ENCODE measurements at regions not wholly inside any gene's neighbourhood (a gene's known extent, or its start where the extent isn't known, plus 50 kb on each side); places are given as distances from the start of the nearest gene placed in this dataset.

DNA sequence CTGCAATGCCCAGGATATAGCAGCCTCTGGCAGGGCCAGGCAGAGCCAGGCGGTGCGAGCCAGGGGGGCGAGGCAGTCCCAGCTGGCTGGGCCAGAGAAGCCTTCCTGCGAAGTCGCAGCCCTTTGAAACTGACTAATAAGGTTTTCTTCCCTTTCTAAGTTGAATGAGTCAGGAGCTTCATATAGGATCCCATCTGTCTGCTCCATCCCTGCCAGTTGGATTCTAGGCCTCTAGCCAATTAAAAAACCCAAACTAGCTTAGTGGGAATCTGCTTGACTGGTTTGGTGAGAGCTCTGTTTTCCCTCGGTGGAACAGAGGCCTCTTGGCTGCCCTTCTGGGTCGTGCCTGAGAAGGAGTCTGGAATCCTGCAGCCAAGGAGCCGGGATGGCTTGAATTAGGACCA, 70.1 kb upstream of the RAPGEF1 start:
- no peaks in the 10 kb centered on the region for H3K36me3 Mint-ChIP-seq (ENCODE audit: insufficient read depth, unreplicated experiment)

DNA sequence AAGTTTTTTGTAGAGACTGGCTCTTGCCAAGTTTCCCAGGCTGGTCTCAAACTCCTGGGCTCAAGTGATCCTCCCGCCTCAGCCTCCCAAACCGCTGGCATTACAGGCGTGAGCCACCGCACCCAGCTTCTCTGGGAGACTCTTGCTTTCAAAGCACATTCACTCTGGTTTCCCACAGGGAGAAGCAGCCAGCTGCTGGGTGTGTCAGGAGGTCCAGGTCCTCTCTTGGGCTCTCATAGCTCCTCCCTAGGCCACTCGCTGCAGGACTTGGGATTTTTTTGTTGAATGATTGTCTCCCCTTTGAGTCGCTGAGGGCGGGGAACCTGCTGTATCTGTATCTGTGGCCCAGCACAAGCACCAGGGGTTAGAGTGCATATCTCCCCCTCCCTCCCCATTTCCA, 68.4 kb upstream of the RAPGEF1 start:
- POLR2A ChIA-PET, result no interaction called here
- Mint-ChIP-seq H3K27ac (ENCODE audit: unreplicated experiment) (no peak overlapping the region), H3K4me1 (ENCODE audit: low read depth, unreplicated experiment) (no peaks in the 10 kb centered on the region), H3K36me3 (ENCODE audit: insufficient read depth, unreplicated experiment) (no peaks in the 10 kb centered on the region), H3K9me3 (ENCODE audit: unreplicated experiment) (no peaks in the 10 kb centered on the region), H3K27me3 (ENCODE audit: insufficient read depth, unreplicated experiment) (peaks cover 21% of the 10 kb centered on the region), H3K4me3 (ENCODE audit: unreplicated experiment) (no peak overlapping the region)
- TF ChIP-seq, protein P1, sequence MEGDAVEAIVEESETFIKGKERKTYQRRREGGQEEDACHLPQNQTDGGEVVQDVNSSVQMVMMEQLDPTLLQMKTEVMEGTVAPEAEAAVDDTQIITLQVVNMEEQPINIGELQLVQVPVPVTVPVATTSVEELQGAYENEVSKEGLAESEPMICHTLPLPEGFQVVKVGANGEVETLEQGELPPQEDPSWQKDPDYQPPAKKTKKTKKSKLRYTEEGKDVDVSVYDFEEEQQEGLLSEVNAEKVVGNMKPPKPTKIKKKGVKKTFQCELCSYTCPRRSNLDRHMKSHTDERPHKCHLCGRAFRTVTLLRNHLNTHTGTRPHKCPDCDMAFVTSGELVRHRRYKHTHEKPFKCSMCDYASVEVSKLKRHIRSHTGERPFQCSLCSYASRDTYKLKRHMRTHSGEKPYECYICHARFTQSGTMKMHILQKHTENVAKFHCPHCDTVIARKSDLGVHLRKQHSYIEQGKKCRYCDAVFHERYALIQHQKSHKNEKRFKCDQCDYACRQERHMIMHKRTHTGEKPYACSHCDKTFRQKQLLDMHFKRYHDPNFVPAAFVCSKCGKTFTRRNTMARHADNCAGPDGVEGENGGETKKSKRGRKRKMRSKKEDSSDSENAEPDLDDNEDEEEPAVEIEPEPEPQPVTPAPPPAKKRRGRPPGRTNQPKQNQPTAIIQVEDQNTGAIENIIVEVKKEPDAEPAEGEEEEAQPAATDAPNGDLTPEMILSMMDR (IDR thresholded peaks at IDR 0.05; ENCODE audit: insufficient read depth in 1 of 2, low read depth in 1 of 2, low read length in 1 of 2, severe bottlenecking in 1 of 2, unreplicated experiment in 1 of 2), result no peak
- Histone ChIP-seq H3K4me3 (ENCODE audit: low read depth, low read length) (no peak overlapping the region), H3K4me1 (no peaks in the 10 kb centered on the region), H3K27me3 (replicated peaks; ENCODE audit: control insufficient read depth, insufficient read depth, low read length) (no peaks in the 10 kb centered on the region; the same call in none of the 2 replicates), H3K36me3 (ENCODE audit: control insufficient read depth, insufficient read depth, low read length) (no peaks in the 10 kb centered on the region), H3K9me3 (no peaks in the 10 kb centered on the region)
- DNase-seq, result no peak
- BruUV-seq (replicated peaks), result no TSS peak
- intact Hi-C loops (cut with micrococcal nuclease; ENCODE audit: unreplicated experiment), result no loop called here
- CTCF ChIA-PET, result interaction anchor here (0.7 kb wide), 1 partner anchor 301 kb away, joined by 3 read pairs; no protein-coding TSS in a partner anchor

More for the DNA sequence above, 70.1 kb upstream of the RAPGEF1 start:
- intact Hi-C loops (cut with micrococcal nuclease; ENCODE audit: unreplicated experiment), result no loop called here
- Mint-ChIP-seq H3K27ac (ENCODE audit: unreplicated experiment) (no peak overlapping the region), H3K4me1 (ENCODE audit: low read depth, unreplicated experiment) (no peaks in the 10 kb centered on the region), H3K9me3 (ENCODE audit: unreplicated experiment) (no peaks in the 10 kb centered on the region), H3K27me3 (ENCODE audit: insufficient read depth, unreplicated experiment) (peaks cover 21% of the 10 kb centered on the region), H3K4me3 (ENCODE audit: unreplicated experiment) (no peak overlapping the region)
- Histone ChIP-seq H3K9me3 (no peaks in the 10 kb centered on the region), H3K4me3 (ENCODE audit: low read depth, low read length) (no peak overlapping the region), H3K36me3 (ENCODE audit: control insufficient read depth, insufficient read depth, low read length) (no peaks in the 10 kb centered on the region), H3K27me3 (replicated peaks; ENCODE audit: control insufficient read depth, insufficient read depth, low read length) (no peaks in the 10 kb centered on the region; the same call in 1 of the 2 replicates), H3K4me1 (no peaks in the 10 kb centered on the region)
- ChIA-PET POLR2A (no interaction called here), CTCF (no interaction called here)
- BruUV-seq (replicated peaks), result no TSS peak
- no peak for DNase-seq
- TF ChIP-seq, protein P1 (IDR thresholded peaks at IDR 0.05; ENCODE audit: insufficient read depth in 1 of 2, low read depth in 1 of 2, low read length in 1 of 2, severe bottlenecking in 1 of 2, unreplicated experiment in 1 of 2), result no peak

DNA sequence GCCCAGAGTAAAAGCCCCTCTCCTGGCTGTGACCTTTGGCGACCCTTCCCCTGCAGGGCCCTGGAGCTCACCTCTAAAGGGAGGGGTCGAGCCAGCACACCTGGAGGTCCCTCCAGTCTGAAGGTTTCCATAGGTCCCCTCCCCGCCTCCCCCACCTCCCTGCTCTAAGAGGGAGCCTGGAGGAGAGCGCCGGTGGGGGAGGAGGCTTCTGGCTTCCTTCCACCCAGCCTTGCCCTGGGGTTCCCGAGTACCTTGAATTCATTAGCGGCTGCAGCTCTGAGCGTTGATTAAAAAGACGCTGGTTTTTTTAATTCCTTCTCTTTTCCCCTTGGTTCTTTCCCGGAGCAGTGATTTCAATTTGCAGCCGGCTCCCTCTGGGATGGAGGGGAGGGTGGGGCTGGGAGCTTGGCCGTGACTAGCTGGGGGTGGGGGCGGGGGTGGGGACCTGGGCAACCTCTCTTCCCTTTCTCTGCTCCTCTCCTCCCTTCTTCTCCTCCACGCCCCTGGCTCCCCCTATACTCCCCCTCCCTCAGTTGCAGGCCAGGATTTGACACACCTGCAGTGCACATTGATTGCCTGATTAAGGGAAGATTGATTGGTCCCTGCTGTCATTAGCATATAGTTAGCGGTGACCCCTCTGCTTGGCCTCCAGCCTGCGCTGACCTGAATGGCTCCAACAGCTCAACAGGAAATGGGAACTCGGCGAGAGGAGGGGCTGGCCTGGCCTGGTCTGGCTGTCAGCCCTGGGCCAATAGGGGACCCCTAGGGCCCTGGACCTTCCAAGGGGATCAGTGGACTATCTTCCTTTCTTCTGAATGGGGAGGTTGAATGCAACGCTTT, 67.5 kb upstream of the RAPGEF1 start:
- Mint-ChIP-seq H3K27ac (ENCODE audit: unreplicated experiment) (no peak overlapping the region), H3K4me1 (ENCODE audit: low read depth, unreplicated experiment) (no peaks in the 10 kb centered on the region), H3K27me3 (ENCODE audit: insufficient read depth, unreplicated experiment) (peaks cover 15% of the 10 kb centered on the region), H3K9me3 (ENCODE audit: unreplicated experiment) (no peaks in the 10 kb centered on the region), H3K4me3 (ENCODE audit: unreplicated experiment) (no peak overlapping the region), H3K36me3 (ENCODE audit: insufficient read depth, unreplicated experiment) (no peaks in the 10 kb centered on the region)
- Histone ChIP-seq H3K4me1 (no peaks in the 10 kb centered on the region), H3K27me3 (replicated peaks; ENCODE audit: control insufficient read depth, insufficient read depth, low read length) (no peaks in the 10 kb centered on the region; the same call in none of the 2 replicates), H3K36me3 (ENCODE audit: control insufficient read depth, insufficient read depth, low read length) (no peaks in the 10 kb centered on the region), H3K9me3 (no peaks in the 10 kb centered on the region), H3K4me3 (ENCODE audit: low read depth, low read length) (no peak overlapping the region)
- BruUV-seq (replicated peaks), result no TSS peak
- intact Hi-C loops (cut with micrococcal nuclease; ENCODE audit: unreplicated experiment), result no loop called here
- CTCF ChIA-PET, result no interaction called here
- DNase-seq, result no peak
- TF ChIP-seq, protein P1 (IDR thresholded peaks at IDR 0.05; ENCODE audit: insufficient read depth in 1 of 2, low read depth in 1 of 2, low read length in 1 of 2, severe bottlenecking in 1 of 2, unreplicated experiment in 1 of 2), result no peak
- POLR2A ChIA-PET, result no interaction called here

Measured in Caco-2 (cell line).